ENCODE measurements at regions not wholly inside any gene's neighbourhood (a gene's known extent, or its start where the extent isn't known, plus 50 kb on each side); places are given as distances from the start of the nearest gene placed in this dataset.

DNA sequence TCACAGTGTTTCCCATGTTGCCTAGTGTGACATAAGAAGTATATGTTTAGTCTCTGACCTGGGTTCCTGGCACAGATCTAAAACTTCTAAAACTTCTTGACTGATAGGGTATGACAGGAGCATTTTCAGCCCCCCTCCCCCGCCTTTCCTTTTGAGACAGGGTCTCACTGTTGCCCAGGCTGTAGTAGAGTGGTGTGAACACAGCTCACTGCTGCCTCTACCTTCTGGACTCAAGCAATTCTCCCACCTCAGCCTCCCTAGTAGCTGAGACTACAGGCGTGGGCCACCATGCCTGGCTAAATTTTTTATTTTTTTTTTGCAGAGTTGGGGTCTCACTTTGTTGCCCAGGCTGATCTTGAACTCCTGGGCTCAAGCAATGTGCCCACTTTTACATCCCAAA, 421.1 kb upstream of the RGS6 start:
- WGBS, 2 donors (ENCODE audit: low coverage in 1 of 2): 94% methylated on average over 2 of the region's 2 CpGs; no CpG with 5 or more reads in 1 of the 2 donors

DNA sequence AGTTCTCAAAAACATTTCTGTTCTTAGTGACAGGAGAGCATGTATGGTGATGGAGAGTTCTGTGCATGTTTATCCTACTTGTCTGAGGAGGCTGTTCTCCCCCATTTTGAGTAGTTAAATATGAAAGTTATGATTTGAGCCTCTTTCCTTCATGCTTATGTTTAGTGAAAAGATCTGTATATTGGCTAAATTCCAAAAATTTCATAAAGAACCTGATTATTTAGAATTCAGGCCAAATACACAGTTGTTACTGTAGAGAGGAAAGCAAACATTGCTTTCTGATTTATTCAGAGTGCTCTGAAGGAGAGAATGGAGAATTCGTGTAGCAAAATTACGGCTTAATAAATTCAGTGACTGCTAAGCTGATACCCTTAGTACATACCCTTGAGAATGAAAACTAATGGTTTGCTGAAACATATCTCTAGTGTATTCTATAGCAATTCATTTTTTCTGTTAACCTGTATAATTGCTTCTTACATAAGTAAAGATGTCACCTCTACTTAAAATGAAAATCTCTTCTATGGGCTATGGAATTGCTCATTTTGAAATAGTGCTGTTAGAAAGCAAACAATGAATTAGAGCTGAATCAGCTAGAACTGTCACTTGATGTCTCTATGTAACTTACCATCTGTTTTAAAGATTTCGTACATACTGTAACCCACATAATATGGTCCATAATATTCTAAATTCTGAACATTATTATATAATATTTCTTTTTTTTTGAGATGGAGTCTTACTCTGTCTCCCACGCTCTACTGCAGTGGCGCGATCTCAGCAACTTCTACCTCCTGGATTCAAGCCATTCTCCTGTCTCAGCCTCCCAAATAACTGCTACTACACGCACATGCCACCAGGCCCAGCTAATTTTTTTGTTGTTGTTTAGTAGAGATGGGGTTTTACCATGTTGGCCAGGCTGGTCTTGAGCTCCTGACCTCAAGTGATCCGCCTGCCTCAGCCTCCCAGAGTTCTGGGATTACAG, 417.0 kb upstream of the RGS6 start:
- in situ Hi-C loops (cut with MboI; ENCODE audit: low pct_ligation_motif_present in 1 of 4, low pct_unique_long_range_greater_than_20kb in 1 of 4, low sequenced_read_pairs in 3 of 4) (no loop called here), intact Hi-C loops (cut with DNase I; ENCODE audit: low total_unique reads) (no loop called here)
- no peak overlapping the region for H3K4me3 ChIP-seq
- H3K36me3 ChIP-seq: no peaks in the 10 kb centered on the region
- no peaks in the 10 kb centered on the region for H3K9me3 ChIP-seq
- no peaks in the 10 kb centered on the region for H3K27me3 ChIP-seq
- H3K4me1 ChIP-seq: no peaks in the 10 kb centered on the region
- TF ChIP-seq, protein P1, sequence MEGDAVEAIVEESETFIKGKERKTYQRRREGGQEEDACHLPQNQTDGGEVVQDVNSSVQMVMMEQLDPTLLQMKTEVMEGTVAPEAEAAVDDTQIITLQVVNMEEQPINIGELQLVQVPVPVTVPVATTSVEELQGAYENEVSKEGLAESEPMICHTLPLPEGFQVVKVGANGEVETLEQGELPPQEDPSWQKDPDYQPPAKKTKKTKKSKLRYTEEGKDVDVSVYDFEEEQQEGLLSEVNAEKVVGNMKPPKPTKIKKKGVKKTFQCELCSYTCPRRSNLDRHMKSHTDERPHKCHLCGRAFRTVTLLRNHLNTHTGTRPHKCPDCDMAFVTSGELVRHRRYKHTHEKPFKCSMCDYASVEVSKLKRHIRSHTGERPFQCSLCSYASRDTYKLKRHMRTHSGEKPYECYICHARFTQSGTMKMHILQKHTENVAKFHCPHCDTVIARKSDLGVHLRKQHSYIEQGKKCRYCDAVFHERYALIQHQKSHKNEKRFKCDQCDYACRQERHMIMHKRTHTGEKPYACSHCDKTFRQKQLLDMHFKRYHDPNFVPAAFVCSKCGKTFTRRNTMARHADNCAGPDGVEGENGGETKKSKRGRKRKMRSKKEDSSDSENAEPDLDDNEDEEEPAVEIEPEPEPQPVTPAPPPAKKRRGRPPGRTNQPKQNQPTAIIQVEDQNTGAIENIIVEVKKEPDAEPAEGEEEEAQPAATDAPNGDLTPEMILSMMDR (IDR thresholded peaks at IDR 0.05): no peak
- 93 to 97% methylated on average over 7 to 8 of the region's 8 CpGs for WGBS, 2 donors (ENCODE audit: low coverage in 1 of 2)
- DNase-seq: no peak
- H3K27ac ChIP-seq: no peak overlapping the region

More for the DNA sequence above, 421.1 kb upstream of the RGS6 start:
- intact Hi-C loops (cut with DNase I; ENCODE audit: low total_unique reads) (no loop called here), in situ Hi-C loops (cut with MboI; ENCODE audit: low pct_ligation_motif_present in 1 of 4, low pct_unique_long_range_greater_than_20kb in 1 of 4, low sequenced_read_pairs in 3 of 4) (no loop called here)
- no peak overlapping the region for H3K27ac ChIP-seq
- H3K4me1 ChIP-seq: no peaks in the 10 kb centered on the region
- no peaks in the 10 kb centered on the region for H3K36me3 ChIP-seq
- TF ChIP-seq POLR2AphosphoS5 (IDR thresholded peaks at IDR 0.05): no peak
- TF ChIP-seq EP300 (IDR thresholded peaks at IDR 0.05; ENCODE audit: low read depth): no peak
- no peak for TF ChIP-seq POLR2A (IDR thresholded peaks at IDR 0.05)
- no peaks in the 10 kb centered on the region for H3K9me3 ChIP-seq
- H3K4me3 ChIP-seq: no peak overlapping the region
- DNase-seq: no peak
- no peaks in the 10 kb centered on the region for H3K27me3 ChIP-seq

DNA sequence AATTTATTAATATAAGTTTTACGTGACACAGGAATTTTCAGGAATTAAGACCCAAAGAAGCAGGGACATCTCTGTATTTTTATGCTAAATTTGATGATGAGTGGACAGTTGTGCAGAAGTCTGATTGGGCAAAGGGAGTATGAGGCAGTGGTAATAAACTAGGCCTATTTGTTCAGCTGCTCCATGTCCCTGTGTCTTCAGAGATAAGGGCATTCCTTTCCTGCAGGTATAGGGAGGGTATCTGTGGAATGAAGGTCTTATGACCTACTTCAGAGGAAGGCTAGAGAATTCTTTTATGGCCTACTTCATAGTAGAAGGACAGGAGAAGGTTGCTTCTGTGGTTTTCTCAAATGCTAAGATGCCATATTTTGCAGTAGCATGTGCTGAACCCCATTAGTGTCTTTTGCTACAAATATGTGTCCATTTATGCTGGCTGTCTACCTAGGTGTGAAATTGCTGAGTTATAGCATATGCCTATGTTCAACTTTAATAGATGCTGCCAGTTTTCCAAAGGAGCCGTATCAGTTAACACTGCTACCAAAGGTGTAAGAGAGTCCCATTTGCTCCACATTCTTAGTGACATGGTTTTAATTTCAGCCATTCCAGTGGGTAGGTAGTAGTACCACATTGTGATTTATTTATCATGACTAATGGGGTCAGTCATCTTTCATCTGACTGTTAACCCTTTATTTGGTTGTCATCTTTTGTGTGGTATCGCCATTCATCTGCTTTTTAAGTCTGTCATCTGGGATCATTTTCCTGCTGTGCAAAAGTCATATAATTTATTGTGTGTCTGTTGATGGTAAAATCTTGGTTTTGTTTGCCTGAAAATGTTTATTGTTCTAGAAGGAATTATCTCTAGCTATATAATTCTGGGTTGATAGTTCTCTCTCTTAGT, 410.7 kb upstream of the RGS6 start:
- Histone ChIP-seq H3K27ac (no peak overlapping the region), H3K9me3 (no peaks in the 10 kb centered on the region), H3K4me3 (no peak overlapping the region), H3K4me1 (peaks cover 0 to 17% (median 2%) of the 10 kb centered on the region in 4 donors), H3K27me3 (no peaks in the 10 kb centered on the region), H3K36me3 (no peaks in the 10 kb centered on the region)
- 81 to 87% methylated on average over 3 of the region's 3 CpGs for WGBS, 2 donors (ENCODE audit: low coverage in 1 of 2)
- in situ Hi-C loops (cut with MboI; ENCODE audit: low pct_ligation_motif_present in 1 of 4, low pct_unique_long_range_greater_than_20kb in 1 of 4, low sequenced_read_pairs in 3 of 4): no loop called here
- TF ChIP-seq POLR2A (IDR thresholded peaks at IDR 0.05) (no peak), EP300 (IDR thresholded peaks at IDR 0.05; ENCODE audit: low read depth) (no peak), POLR2AphosphoS5 (IDR thresholded peaks at IDR 0.05) (no peak)
- TF ChIP-seq, protein P1 (IDR thresholded peaks at IDR 0.05): no peak
- no peak for DNase-seq
- intact Hi-C loops (cut with DNase I; ENCODE audit: low total_unique reads): no loop called here

DNA sequence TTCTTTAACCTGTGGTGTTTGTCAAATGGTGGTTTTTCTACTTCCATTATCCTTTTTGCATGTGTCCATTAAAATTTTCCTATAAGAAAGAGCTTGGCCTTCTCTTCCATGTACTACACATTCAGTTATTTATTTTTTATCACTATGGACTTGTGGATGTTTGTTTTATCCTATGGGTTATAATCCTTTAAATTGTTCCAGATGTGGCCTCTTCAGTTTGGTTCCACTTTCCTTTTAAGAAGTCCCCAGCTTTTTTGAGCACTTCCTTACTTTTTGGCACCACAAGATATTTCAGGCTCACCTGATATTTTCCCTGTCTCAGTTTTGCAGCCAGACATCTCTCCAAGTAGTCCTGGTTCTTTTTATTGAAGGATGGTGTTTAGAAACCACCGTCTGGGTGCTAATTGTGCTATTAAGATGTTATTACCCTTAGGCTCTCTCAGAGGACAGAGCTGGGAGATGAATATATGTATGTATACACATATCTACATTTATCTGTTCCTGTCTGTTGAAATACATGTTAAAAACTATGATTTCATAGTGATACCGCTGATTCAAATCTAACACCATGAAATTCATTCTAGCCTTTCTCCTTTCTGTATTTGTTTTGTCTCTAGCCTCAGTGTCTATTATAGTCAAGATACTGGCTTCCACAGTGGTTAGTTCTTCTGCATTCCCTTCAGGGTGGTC, 408.5 kb upstream of the RGS6 start:
- in situ Hi-C loops (cut with MboI; ENCODE audit: low pct_ligation_motif_present in 1 of 4, low pct_unique_long_range_greater_than_20kb in 1 of 4, low sequenced_read_pairs in 3 of 4) (no loop called here), intact Hi-C loops (cut with DNase I; ENCODE audit: low total_unique reads) (no loop called here)
- Histone ChIP-seq H3K4me3 (no peak overlapping the region), H3K9me3 (no peaks in the 10 kb centered on the region), H3K27ac (no peak overlapping the region), H3K4me1 (peaks cover 0 to 17% (median 2%) of the 10 kb centered on the region in 4 donors), H3K27me3 (no peaks in the 10 kb centered on the region), H3K36me3 (no peaks in the 10 kb centered on the region)
- TF ChIP-seq EP300 (IDR thresholded peaks at IDR 0.05; ENCODE audit: low read depth): no peak
- TF ChIP-seq, protein P1 (IDR thresholded peaks at IDR 0.05): no peak
- TF ChIP-seq POLR2AphosphoS5 (IDR thresholded peaks at IDR 0.05): no peak
- no peak for TF ChIP-seq POLR2A (IDR thresholded peaks at IDR 0.05)
- no peak for DNase-seq
- WGBS, 2 donors (ENCODE audit: low coverage in 1 of 2): 56 to 57% methylated on average over 1 to 2 of the region's 2 CpGs

Measured in transverse colon (tissue), 4 donors.